GM23338 (cell line): ENCODE measurements at regions not wholly inside any gene's neighbourhood (a gene's known extent, or its start where the extent isn't known, plus 50 kb on each side); places are given as distances from the start of the nearest gene placed in this dataset.

Experiments used
- ATAC-seq: fragments of 200-7000 bp; cut with Tn5 transposase; 3 replicates; pipeline ENCODE4 v1.9.1; 2020
- DNase-seq: peaks from one replicate; pipeline ENCODE4 v3.0.0-alpha.2; 2015; ENCODE audit warnings: low spot score
- H2AFZ ChIP-seq: fragments of 200-600 bp; sonication (generic); 2 replicates; pipeline ENCODE4 v1.8.0; 2016; ENCODE audit warnings: antibody characterized with exemption, mild to moderate bottlenecking, moderate library complexity
- H3F3A ChIP-seq: fragments of 200-600 bp; sonication (generic); replicated peaks from 2 replicates; pipeline ENCODE4 v1.8.0; 2017; ENCODE audit warnings: antibody characterized with exemption, mixed run types, low read depth
- H3K27ac ChIP-seq: fragments of 200-600 bp; sonication (generic); 2 replicates; pipeline ENCODE4 v1.6.1; 2016; ENCODE audit warnings: low read depth
- H3K27me3 ChIP-seq: fragments of 200-600 bp; sonication (generic); 2 replicates; pipeline ENCODE4 v1.8.0; 2016; ENCODE audit warnings: mild to moderate bottlenecking, mixed run types, moderate library complexity; ENCODE audit not compliant: insufficient read depth
- H3K36me3 ChIP-seq: fragments of 200-600 bp; sonication (generic); 2 replicates; pipeline ENCODE4 v1.8.0; 2016; ENCODE audit warnings: mild to moderate bottlenecking; ENCODE audit not compliant: insufficient read depth
- H3K4me1 ChIP-seq: fragments of 200-600 bp; sonication (generic); 2 replicates; pipeline ENCODE4 v1.8.0; 2016; ENCODE audit warnings: mild to moderate bottlenecking, moderate library complexity; ENCODE audit not compliant: insufficient read depth
- H3K4me2 ChIP-seq: fragments of 200-600 bp; sonication (generic); 2 replicates; pipeline ENCODE4 v1.7.1; 2017; ENCODE audit warnings: mixed run types
- H3K4me3 ChIP-seq: fragments of 200-600 bp; sonication (generic); 2 replicates; pipeline ENCODE4 v1.6.1; 2016; ENCODE audit warnings: mixed run types
- H3K79me2 ChIP-seq: fragments of 200-600 bp; sonication (generic); replicated peaks from 2 replicates; pipeline ENCODE4 v1.8.0; 2017; ENCODE audit warnings: mild to moderate bottlenecking; ENCODE audit not compliant: insufficient read depth
- H3K9me2 ChIP-seq: fragments of 200-600 bp; sonication (generic); 2 replicates; pipeline ENCODE4 v1.8.0; 2017; ENCODE audit not compliant: insufficient read depth
- H4K20me1 ChIP-seq: fragments of 200-600 bp; sonication (generic); replicated peaks from 2 replicates; pipeline ENCODE4 v1.8.0; 2017; ENCODE audit warnings: mild to moderate bottlenecking; ENCODE audit not compliant: insufficient read depth
- H3K27ac Mint-ChIP-seq: 2 replicates; pipeline ENCODE4 v1.8.0; 2020; ENCODE audit warnings: inconsistent platforms, mild to moderate bottlenecking, moderate library complexity, mixed read lengths
- H3K27me3 Mint-ChIP-seq: 3 replicates; pipeline ENCODE4 v1.8.0; 2022; ENCODE audit warnings: low read depth, mild to moderate bottlenecking, moderate library complexity, mixed read lengths, inconsistent platforms; ENCODE audit not compliant: insufficient read depth, poor library complexity
- H3K36me3 Mint-ChIP-seq: 3 replicates; pipeline ENCODE4 v1.8.0; 2021; ENCODE audit warnings: low read depth, mild to moderate bottlenecking, inconsistent platforms, moderate library complexity, mixed read lengths
- H3K4me1 Mint-ChIP-seq: 3 replicates; pipeline ENCODE4 v1.8.0; 2020; ENCODE audit warnings: mild to moderate bottlenecking, inconsistent platforms, mixed read lengths
- H3K4me3 Mint-ChIP-seq: 3 replicates; pipeline ENCODE4 v1.8.0; 2021; ENCODE audit warnings: moderate library complexity, mild to moderate bottlenecking, inconsistent platforms, mixed read lengths
- H3K9me3 Mint-ChIP-seq: 3 replicates; pipeline ENCODE4 v1.8.0; 2020; ENCODE audit warnings: moderate library complexity, mild to moderate bottlenecking, inconsistent platforms, mixed read lengths
- CTCF ChIP-seq, 2 experiments: fragments of 200-600 bp in 1 of 2; sonication (generic) in 1 of 2; conservative IDR thresholded peaks; 2 replicates each; pipeline versions ENCODE4 v1.5.1 to v1.6.1; 2016 to 2017; ENCODE audit warnings: antibody characterized with exemption in 2 of 2, low read depth in 2 of 2, mild to moderate bottlenecking in 2 of 2, moderate library complexity in 1 of 2
- ETS1 ChIP-seq: IDR thresholded peaks from 2 replicates; pipeline ENCODE4 v1.6.1; 2016; ENCODE audit warnings: antibody characterized with exemption
- EZH2phosphoT487 ChIP-seq: fragments of 200-600 bp; sonication (generic); IDR thresholded peaks from one replicate; pipeline ENCODE4 v1.8.1; 2018; ENCODE audit warnings: antibody characterized with exemption; ENCODE audit not compliant: unreplicated experiment
- JUNB ChIP-seq: IDR thresholded peaks from one replicate; pipeline ENCODE4 v1.6.1; 2016; ENCODE audit warnings: antibody characterized with exemption; ENCODE audit not compliant: unreplicated experiment
- POLR2AphosphoS5 ChIP-seq: IDR thresholded peaks from 2 replicates; pipeline ENCODE4 v1.6.1; 2016; ENCODE audit warnings: antibody characterized with exemption, low read depth
- REST ChIP-seq: IDR thresholded peaks from one replicate; pipeline ENCODE4 v1.6.1; 2018; ENCODE audit warnings: antibody characterized with exemption; ENCODE audit not compliant: unreplicated experiment
- STAT1 ChIP-seq: IDR thresholded peaks from one replicate; pipeline ENCODE4 v1.6.1; 2016; ENCODE audit warnings: antibody characterized with exemption; ENCODE audit not compliant: unreplicated experiment
- ZNF331 ChIP-seq: fragments of 250-450 bp; sonication (Bioruptor Pico); IDR thresholded peaks from 2 replicates; pipeline ENCODE4 v1.5.0; 2020; ENCODE audit warnings: low read depth, mild to moderate bottlenecking, moderate library complexity

GRCh38 chr16:72242757-72243156, 70.8 kb upstream of the PMFBP1 start (continued):
- TF ChIP-seq ETS1: no peak
- no peak for TF ChIP-seq ZNF331 (CRISPR knock-in tag)
- no peak for TF ChIP-seq CTCF (conservative IDR thresholded peaks at IDR 0.05; ENCODE audit: low read depth in 2 of 2)
- no peak for TF ChIP-seq POLR2AphosphoS5
- no peak for TF ChIP-seq STAT1
- no peak for TF ChIP-seq EZH2phosphoT487

GRCh38 chr16:72241930-72242329, 70.0 kb upstream of the PMFBP1 start:
- ATAC-seq (peak; percentile 93), DNase-seq (peak; percentile 62)
- Histone ChIP-seq H3K4me1 (no peaks in the 10 kb centered on the region), H4K20me1 (no peaks in the 10 kb centered on the region), H3K36me3 (no peaks in the 10 kb centered on the region), H3K27ac (no peak overlapping the region), H3K79me2 (no peaks in the 10 kb centered on the region), H3F3A (no peaks in the 10 kb centered on the region), H3K27me3 (no peaks in the 10 kb centered on the region), H2AFZ (no peak overlapping the region), H3K4me2 (no peak overlapping the region), H3K4me3 (no peak overlapping the region), H3K9me2 (no peaks in the 10 kb centered on the region)
- Mint-ChIP-seq H3K4me1 (no peaks in the 10 kb centered on the region), H3K4me3 (no peak overlapping the region), H3K27me3 (peaks cover 2% of the 10 kb centered on the region), H3K36me3 (no peaks in the 10 kb centered on the region), H3K27ac (no peak overlapping the region), H3K9me3 (no peaks in the 10 kb centered on the region)
- TF ChIP-seq CTCF (conservative IDR thresholded peaks at IDR 0.05; ENCODE audit: low read depth in 2 of 2): peak; percentile 78 to 85
- no peak for TF ChIP-seq ZNF331 (CRISPR knock-in tag)

GRCh38 chr16:72241008-72241407, 69.1 kb upstream of the PMFBP1 start:
- no peak for DNase-seq
- Histone ChIP-seq H3F3A (no peaks in the 10 kb centered on the region), H4K20me1 (no peaks in the 10 kb centered on the region), H3K79me2 (no peaks in the 10 kb centered on the region), H3K27me3 (no peaks in the 10 kb centered on the region), H3K9me2 (no peaks in the 10 kb centered on the region), H3K4me3 (no peak overlapping the region), H2AFZ (no peak overlapping the region), H3K4me2 (no peak overlapping the region), H3K27ac (no peak overlapping the region), H3K4me1 (no peaks in the 10 kb centered on the region), H3K36me3 (no peaks in the 10 kb centered on the region)
- Mint-ChIP-seq H3K27me3 (no peaks in the 10 kb centered on the region), H3K4me1 (no peaks in the 10 kb centered on the region), H3K9me3 (no peaks in the 10 kb centered on the region), H3K27ac (no peak overlapping the region), H3K4me3 (no peak overlapping the region), H3K36me3 (no peaks in the 10 kb centered on the region)
- no peak for ATAC-seq
- no peak for TF ChIP-seq JUNB
- TF ChIP-seq CTCF (conservative IDR thresholded peaks at IDR 0.05; ENCODE audit: low read depth in 2 of 2): no peak
- TF ChIP-seq STAT1: no peak
- TF ChIP-seq ETS1: no peak
- TF ChIP-seq REST: no peak
